ENCODE measurements at regions not wholly inside any gene's neighbourhood (a gene's known extent, or its start where the extent isn't known, plus 50 kb on each side); places are given as distances from the start of the nearest gene placed in this dataset.
"Not testable (repeated sequence)": the region's sequence is repeated elsewhere in the genome, so short reads cannot be mapped to it uniquely, and the experiment has no call there.

- DNase-seq = no peak
- H3K9me3 ChIP-seq = no peaks in the 10 kb centered on the region
- peaks cover 0 to 3% (median 0%) of the 10 kb centered on the region in 4 donors for H3K4me1 ChIP-seq
- no peaks in the 10 kb centered on the region for H3K36me3 ChIP-seq
- no peaks in the 10 kb centered on the region for H3K27me3 ChIP-seq
- no peak overlapping the region for H3K4me3 ChIP-seq
- TF ChIP-seq POLR2AphosphoS5 (IDR thresholded peaks at IDR 0.05) = no peak
- TF ChIP-seq POLR2A (IDR thresholded peaks at IDR 0.05) = no peak
- TF ChIP-seq EP300 (IDR thresholded peaks at IDR 0.05; ENCODE audit: low read depth) = no peak
- no peak for TF ChIP-seq CTCF (IDR thresholded peaks at IDR 0.05)
- intact Hi-C loops (cut with DNase I; ENCODE audit: low total_unique reads) = no loop called here
- in situ Hi-C loops (cut with MboI; ENCODE audit: low pct_ligation_motif_present in 1 of 4, low pct_unique_long_range_greater_than_20kb in 1 of 4, low sequenced_read_pairs in 3 of 4) = no loop called here
- no peak overlapping the region for H3K27ac ChIP-seq
Observed at GRCh38 chr1:101373570-101373969, 136.8 kb downstream of the S1PR1 start.

DNA sequence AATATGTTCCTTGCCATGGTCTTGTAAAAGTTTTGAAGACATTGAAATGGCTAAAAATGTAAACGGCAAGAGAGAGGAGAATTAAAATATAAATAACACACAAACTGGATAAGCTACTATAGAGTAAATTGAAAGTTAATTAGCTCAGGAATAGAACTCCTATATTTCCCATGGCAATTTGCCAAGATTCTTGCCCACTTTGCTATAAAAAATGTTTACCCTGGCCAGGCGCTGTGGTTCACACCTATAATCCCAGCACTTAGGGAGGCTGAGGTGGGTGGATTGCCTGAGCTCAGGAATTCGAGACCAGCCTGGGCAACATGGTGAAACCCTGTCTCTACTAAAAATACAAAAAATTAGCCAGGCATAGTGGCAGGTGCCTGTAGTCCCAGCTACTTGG is 138.6 kb downstream of the S1PR1 start:
- WGBS, 2 donors (ENCODE audit: low coverage in 1 of 2) = 70 to 81% methylated on average over 2 to 3 of the region's 3 CpGs
- H3K27me3 ChIP-seq; H3K4me3 ChIP-seq; H3K27ac ChIP-seq; H3K9me3 ChIP-seq; H3K36me3 ChIP-seq; H3K4me1 ChIP-seq; intact Hi-C loops (cut with DNase I; ENCODE audit: low total_unique reads); in situ Hi-C loops (cut with MboI; ENCODE audit: low pct_ligation_motif_present in 1 of 4, low pct_unique_long_range_greater_than_20kb in 1 of 4, low sequenced_read_pairs in 3 of 4); DNase-seq: not testable (repeated sequence)

DNA sequence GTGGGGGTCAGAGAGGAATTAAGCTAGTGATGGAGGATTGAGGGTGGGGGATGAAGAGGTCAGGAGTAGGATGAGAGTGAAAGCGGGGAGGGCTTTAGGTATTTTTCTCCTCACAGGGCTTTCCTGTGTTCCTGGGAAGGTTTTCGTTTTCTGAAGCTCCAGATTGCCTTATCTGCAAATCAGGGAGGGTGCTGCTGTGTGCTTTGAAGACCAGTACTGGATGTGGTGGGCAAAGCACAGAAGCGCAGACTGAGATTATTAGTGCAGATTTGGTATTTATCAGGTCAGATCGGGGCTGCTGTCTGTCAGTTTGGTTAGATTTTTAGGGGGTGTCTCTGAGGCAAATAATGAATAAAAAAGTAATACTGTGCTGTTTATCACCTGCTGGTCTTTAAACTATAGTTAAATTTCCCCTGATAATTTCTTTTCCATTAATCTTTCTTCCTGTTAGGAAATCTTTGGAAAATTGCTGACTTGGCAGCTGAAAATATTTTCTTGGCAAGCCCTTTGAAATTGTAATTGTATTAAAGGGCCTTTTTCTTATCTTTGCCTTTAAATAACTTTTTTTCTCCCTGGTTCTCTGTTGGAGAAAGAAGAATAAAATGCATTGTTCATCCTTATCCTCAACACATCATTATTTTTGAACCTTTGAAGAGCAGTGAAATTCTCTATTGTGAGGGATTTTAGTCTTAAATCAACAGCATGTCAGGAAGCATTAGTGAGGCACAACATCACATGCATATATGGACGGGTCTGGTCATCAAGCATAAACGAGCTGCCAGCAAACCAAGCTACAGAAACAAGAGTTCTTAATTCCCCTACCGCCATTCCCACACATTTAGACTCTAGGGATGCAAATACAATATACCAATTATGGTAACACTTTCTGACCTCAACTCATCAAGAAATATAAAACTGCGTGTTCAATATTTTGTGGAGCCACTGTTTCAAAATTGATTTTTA is 139.6 kb downstream of the S1PR1 start:
- in situ Hi-C loops (cut with MboI; ENCODE audit: low pct_ligation_motif_present in 1 of 4, low pct_unique_long_range_greater_than_20kb in 1 of 4, low sequenced_read_pairs in 3 of 4) = no loop called here

DNA sequence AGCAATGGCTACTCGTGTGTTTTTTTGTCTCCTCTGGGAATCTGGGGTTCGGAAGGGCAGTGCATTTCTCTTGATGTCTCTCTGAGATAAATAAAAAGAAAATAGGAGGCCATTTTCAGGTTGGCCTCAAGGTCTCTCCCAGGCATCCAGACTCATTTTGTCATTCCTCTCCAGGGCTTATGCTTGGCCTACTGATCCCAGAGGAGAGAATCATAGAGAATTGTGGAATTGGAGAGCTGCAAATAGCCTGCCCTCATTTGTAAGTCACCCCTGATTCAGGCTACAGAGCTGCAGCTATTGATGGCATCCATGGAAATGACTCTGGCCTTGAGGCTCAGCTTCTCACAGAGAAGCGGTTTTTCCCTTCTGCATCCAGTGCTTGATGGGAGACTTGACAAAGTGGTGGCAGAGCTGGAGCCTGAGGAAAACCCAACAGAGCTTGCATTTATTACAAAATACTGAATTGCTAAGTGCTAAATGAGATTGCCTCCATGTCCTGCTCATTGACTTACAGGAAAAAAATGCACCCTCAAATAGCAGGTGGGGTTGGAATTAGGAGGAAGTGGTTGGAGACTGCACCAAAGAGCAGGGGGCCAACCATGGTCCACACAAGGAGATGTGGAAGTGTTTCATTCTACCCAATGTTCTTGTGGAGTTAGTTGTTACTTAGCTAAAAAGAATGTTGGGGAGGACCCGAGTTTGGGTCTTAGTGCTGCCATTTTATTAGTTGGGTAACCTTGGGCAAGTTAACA is 140.4 kb downstream of the S1PR1 start:
- Histone ChIP-seq H3K9me3 (no peaks in the 10 kb centered on the region), H3K4me1 (peaks cover 0 to 3% (median 0%) of the 10 kb centered on the region in 4 donors), H3K36me3 (no peaks in the 10 kb centered on the region), H3K27me3 (no peaks in the 10 kb centered on the region), H3K27ac (no peak overlapping the region), H3K4me3 (no peak overlapping the region)
- DNase-seq = no peak
- WGBS, 2 donors (ENCODE audit: low coverage in 1 of 2) = 79 to 85% methylated on average over 3 to 4 of the region's 4 CpGs
- in situ Hi-C loops (cut with MboI; ENCODE audit: low pct_ligation_motif_present in 1 of 4, low pct_unique_long_range_greater_than_20kb in 1 of 4, low sequenced_read_pairs in 3 of 4) = no loop called here
- intact Hi-C loops (cut with DNase I; ENCODE audit: low total_unique reads) = no loop called here
- TF ChIP-seq POLR2AphosphoS5 (IDR thresholded peaks at IDR 0.05) (no peak), POLR2A (IDR thresholded peaks at IDR 0.05) (no peak), EP300 (IDR thresholded peaks at IDR 0.05; ENCODE audit: low read depth) (no peak), CTCF (IDR thresholded peaks at IDR 0.05) (no peak)

More for the DNA sequence above, 139.6 kb downstream of the S1PR1 start:
- Histone ChIP-seq H3K9me3 (no peaks in the 10 kb centered on the region), H3K27me3 (no peaks in the 10 kb centered on the region), H3K4me1 (peaks cover 0 to 3% (median 0%) of the 10 kb centered on the region in 4 donors), H3K27ac (no peak overlapping the region), H3K36me3 (no peaks in the 10 kb centered on the region), H3K4me3 (no peak overlapping the region)
- intact Hi-C loops (cut with DNase I; ENCODE audit: low total_unique reads) = no loop called here
- DNase-seq = no peak
- TF ChIP-seq POLR2AphosphoS5 (IDR thresholded peaks at IDR 0.05) = no peak
- no peak for TF ChIP-seq EP300 (IDR thresholded peaks at IDR 0.05; ENCODE audit: low read depth)
- no peak for TF ChIP-seq CTCF (IDR thresholded peaks at IDR 0.05)
- no peak for TF ChIP-seq POLR2A (IDR thresholded peaks at IDR 0.05)
- 68 to 80% methylated on average over 7 to 8 of the region's 8 CpGs for WGBS, 2 donors (ENCODE audit: low coverage in 1 of 2)
